G401 (cell line): ENCODE measurements at regions not wholly inside any gene's neighbourhood (a gene's known extent, or its start where the extent isn't known, plus 50 kb on each side); places are given as distances from the start of the nearest gene placed in this dataset.
A peak's percentile ranks its signal among the peaks of the same experiment; 100 is the strongest.

Source experiments
- DNase-seq: peaks from one replicate; pipeline ENCODE4 v3.0.0-alpha.2; 2015; ENCODE audit warnings: low spot score
- in situ Hi-C: cut with HindIII; loops from 2 replicates; pipeline ENCODE4 v1.10.0; 2016; ENCODE audit warnings: low sequenced_read_pairs, mixed read lengths

GRCh38 chrX:51437521-51437920 is 58.9 kb downstream of the NUDT11 start:
- in situ Hi-C loops, result no loop called here
- DNase-seq, result no peak

- DNase-seq, result no peak
- in situ Hi-C loops, result no loop called here
These were observed 61.3 kb downstream of the NUDT11 start for GRCh38 chrX:51435101-51435500.

- DNase-seq, result no peak
- in situ Hi-C loops, result no loop called here
These were observed 74.3 kb downstream of the NUDT11 start for GRCh38 chrX:51421972-51422597.

- in situ Hi-C loops, result no loop called here
- peak; percentile 63 for DNase-seq
These were observed 75.8 kb downstream of the NUDT11 start for GRCh38 chrX:51420610-51421009.

GRCh38 chrX:51408462-51408861 is 75.8 kb downstream of the NUDT10 start:
- in situ Hi-C loops, result no loop called here
- no peak for DNase-seq

GRCh38 chrX:51407520-51408409 is 75.1 kb downstream of the NUDT10 start:
- in situ Hi-C loops, result no loop called here
- no peak for DNase-seq

GRCh38 chrX:51406688-51407519 is 74.3 kb downstream of the NUDT10 start:
- in situ Hi-C loops, result no loop called here

GRCh38 chrX:51404445-51404844 is 71.8 kb downstream of the NUDT10 start:
- no peak for DNase-seq
- in situ Hi-C loops, result no loop called here

More at GRCh38 chrX:51406688-51407519, 74.3 kb downstream of the NUDT10 start:
- DNase-seq, result no peak

- in situ Hi-C loops, result no loop called here
- peak; percentile 57 for DNase-seq
These were observed 63.4 kb downstream of the NUDT10 start for GRCh38 chrX:51395810-51396728.

GRCh38 chrX:51395480-51395809 is 62.8 kb downstream of the NUDT10 start:
- in situ Hi-C loops, result no loop called here
- no peak for DNase-seq
